Lower lobe of right lung (tissue), 2 donors: ENCODE measurements at regions not wholly inside any gene's neighbourhood (a gene's known extent, or its start where the extent isn't known, plus 50 kb on each side); places are given as distances from the start of the nearest gene placed in this dataset.

Experiments used
- ATAC-seq, 2 donors: fragments of 200-7000 bp; cut with Tn5 transposase; one replicate each; pipeline ENCODE4 v1.9.1; 2020 to 2022; ENCODE audit warnings: mild to moderate bottlenecking in 2 of 2, moderate library complexity in 2 of 2
- DNase-seq: peaks from one replicate; pipeline ENCODE4 v3.0.0-alpha.2; 2020
- H3K27ac ChIP-seq: fragments of 200-600 bp; one replicate; pipeline ENCODE4 v1.8.0; 2022
- H3K27me3 ChIP-seq: fragments of 200-600 bp; one replicate; pipeline ENCODE4 v1.8.0; 2022; ENCODE audit warnings: low read depth
- H3K36me3 ChIP-seq: fragments of 200-600 bp; one replicate; pipeline ENCODE4 v1.8.0; 2022; ENCODE audit warnings: mild to moderate bottlenecking
- H3K4me1 ChIP-seq: fragments of 200-600 bp; one replicate; pipeline ENCODE4 v1.8.0; 2022
- H3K4me3 ChIP-seq: fragments of 200-600 bp; one replicate; pipeline ENCODE4 v1.8.0; 2022; ENCODE audit warnings: mild to moderate bottlenecking
- H3K9me3 ChIP-seq: fragments of 200-600 bp; one replicate; pipeline ENCODE4 v1.8.0; 2022
- CTCF ChIP-seq: fragments of 200-600 bp; IDR thresholded peaks from one replicate; pipeline ENCODE4 v1.8.0; 2022; ENCODE audit warnings: antibody characterized with exemption, mild to moderate bottlenecking
- intact Hi-C: fragments of 100-400 bp; cut with DNase I; formaldehyde crosslinking; loops from one replicate; pipeline ENCODE4 v1.11.0; 2022
- donor health status: DM: no; HTN: yes; CAD: no; lungs with severe emphysema.

GRCh38 chr3:176712191-176712590, 485.1 kb downstream of the TBL1XR1 start:
- TF ChIP-seq CTCF: no peak
- Histone ChIP-seq H3K27ac (no peak overlapping the region), H3K36me3 (no peaks in the 10 kb centered on the region), H3K4me1 (no peaks in the 10 kb centered on the region), H3K27me3 (no peaks in the 10 kb centered on the region), H3K9me3 (no peaks in the 10 kb centered on the region), H3K4me3 (no peak overlapping the region)
- intact Hi-C loops: no loop called here
- DNase-seq (no peak), ATAC-seq (no peak)

GRCh38 chr3:176699288-176699687, 498.0 kb downstream of the TBL1XR1 start:
- no peak overlapping the region for H3K27ac ChIP-seq
- H3K27me3 ChIP-seq: no peaks in the 10 kb centered on the region
- ATAC-seq: no peak
- intact Hi-C loops: no loop called here
- no peak for DNase-seq
- no peaks in the 10 kb centered on the region for H3K36me3 ChIP-seq
- H3K9me3 ChIP-seq: no peaks in the 10 kb centered on the region
- TF ChIP-seq CTCF: no peak
- H3K4me1 ChIP-seq: no peaks in the 10 kb centered on the region
- H3K4me3 ChIP-seq: no peak overlapping the region

GRCh38 chr3:176697284-176697889, 499.9 kb downstream of the TBL1XR1 start:
- no peaks in the 10 kb centered on the region for H3K36me3 ChIP-seq
- no peaks in the 10 kb centered on the region for H3K27me3 ChIP-seq
- no peaks in the 10 kb centered on the region for H3K9me3 ChIP-seq
- DNase-seq (no peak), ATAC-seq (no peak)
- no peak for TF ChIP-seq CTCF
- H3K4me1 ChIP-seq: no peaks in the 10 kb centered on the region
- intact Hi-C loops: no loop called here
- H3K4me3 ChIP-seq: no peak overlapping the region
- H3K27ac ChIP-seq: no peak overlapping the region

- no peaks in the 10 kb centered on the region for H3K36me3 ChIP-seq
- intact Hi-C loops: no loop called here
- no peaks in the 10 kb centered on the region for H3K27me3 ChIP-seq
- ATAC-seq (no peak), DNase-seq (no peak)
- no peaks in the 10 kb centered on the region for H3K4me1 ChIP-seq
- no peak for TF ChIP-seq CTCF
- no peak overlapping the region for H3K27ac ChIP-seq
- no peaks in the 10 kb centered on the region for H3K9me3 ChIP-seq
- no peak overlapping the region for H3K4me3 ChIP-seq
Measured at GRCh38 chr3:176696816-176697215, 500.5 kb downstream of the TBL1XR1 start.

GRCh38 chr3:176692966-176693785, 504.1 kb downstream of the TBL1XR1 start:
- TF ChIP-seq CTCF: no peak
- Histone ChIP-seq H3K27me3 (no peaks in the 10 kb centered on the region), H3K9me3 (no peaks in the 10 kb centered on the region), H3K36me3 (no peaks in the 10 kb centered on the region), H3K4me1 (no peaks in the 10 kb centered on the region), H3K27ac (no peak overlapping the region), H3K4me3 (no peak overlapping the region)
- ATAC-seq: no peak
- intact Hi-C loops: no loop called here
- DNase-seq: no peak
